GM06990 (cell line): ENCODE measurements at regions not wholly inside any gene's neighbourhood (a gene's known extent, or its start where the extent isn't known, plus 50 kb on each side); places are given as distances from the start of the nearest gene placed in this dataset.

Source experiments
- DNase-seq: peaks from one replicate; pipeline ENCODE4 v3.0.0-alpha.2; 2011; ENCODE audit not compliant: insufficient read length; ENCODE audit errors: extremely low read depth
- H3K27me3 ChIP-seq: replicated peaks from 2 replicates; pipeline ENCODE4 v1.6.0; 2011; ENCODE audit warnings: low read length; ENCODE audit not compliant: control insufficient read depth, insufficient read depth
- H3K36me3 ChIP-seq: 2 replicates; pipeline ENCODE4 v1.5.1; 2011; ENCODE audit warnings: low read length; ENCODE audit not compliant: control insufficient read depth, insufficient read depth
- H3K4me3 ChIP-seq: replicated peaks from 2 replicates; pipeline ENCODE4 v1.5.1; 2011; ENCODE audit warnings: low read depth, mild to moderate bottlenecking, control low read depth, low read length
- TF ChIP-seq, protein P1 (sequence below): IDR thresholded peaks from 2 replicates; pipeline ENCODE4 v1.5.1; 2011; ENCODE audit warnings: low read length, control low read depth, mild to moderate bottlenecking, inconsistent platforms; ENCODE audit not compliant: insufficient read depth, poor library complexity, severe bottlenecking

DNA sequence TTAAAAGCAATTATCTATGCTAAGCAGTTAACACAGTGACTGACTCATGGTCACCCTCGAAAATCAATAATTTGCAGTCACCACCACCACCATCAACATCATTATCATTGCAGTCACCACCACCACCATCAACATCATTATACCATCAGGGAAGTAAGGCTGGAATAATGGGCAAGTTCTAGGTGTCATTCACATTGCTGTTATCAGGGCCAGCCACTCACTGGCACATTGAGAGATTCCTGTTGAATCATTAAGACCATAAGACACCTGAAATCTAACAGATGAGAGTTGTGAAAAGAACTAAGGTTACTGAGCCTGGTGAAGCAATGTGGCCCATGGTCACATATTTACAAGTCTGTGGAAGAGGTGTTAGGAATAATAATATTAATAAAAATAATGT is 247.7 kb upstream of the BOD1L1 start:
- DNase-seq = no peak
- Histone ChIP-seq H3K36me3 (no peaks in the 10 kb centered on the region), H3K27me3 (no peaks in the 10 kb centered on the region), H3K4me3 (no peak overlapping the region)
- TF ChIP-seq, protein P1, sequence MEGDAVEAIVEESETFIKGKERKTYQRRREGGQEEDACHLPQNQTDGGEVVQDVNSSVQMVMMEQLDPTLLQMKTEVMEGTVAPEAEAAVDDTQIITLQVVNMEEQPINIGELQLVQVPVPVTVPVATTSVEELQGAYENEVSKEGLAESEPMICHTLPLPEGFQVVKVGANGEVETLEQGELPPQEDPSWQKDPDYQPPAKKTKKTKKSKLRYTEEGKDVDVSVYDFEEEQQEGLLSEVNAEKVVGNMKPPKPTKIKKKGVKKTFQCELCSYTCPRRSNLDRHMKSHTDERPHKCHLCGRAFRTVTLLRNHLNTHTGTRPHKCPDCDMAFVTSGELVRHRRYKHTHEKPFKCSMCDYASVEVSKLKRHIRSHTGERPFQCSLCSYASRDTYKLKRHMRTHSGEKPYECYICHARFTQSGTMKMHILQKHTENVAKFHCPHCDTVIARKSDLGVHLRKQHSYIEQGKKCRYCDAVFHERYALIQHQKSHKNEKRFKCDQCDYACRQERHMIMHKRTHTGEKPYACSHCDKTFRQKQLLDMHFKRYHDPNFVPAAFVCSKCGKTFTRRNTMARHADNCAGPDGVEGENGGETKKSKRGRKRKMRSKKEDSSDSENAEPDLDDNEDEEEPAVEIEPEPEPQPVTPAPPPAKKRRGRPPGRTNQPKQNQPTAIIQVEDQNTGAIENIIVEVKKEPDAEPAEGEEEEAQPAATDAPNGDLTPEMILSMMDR = no peak

DNA sequence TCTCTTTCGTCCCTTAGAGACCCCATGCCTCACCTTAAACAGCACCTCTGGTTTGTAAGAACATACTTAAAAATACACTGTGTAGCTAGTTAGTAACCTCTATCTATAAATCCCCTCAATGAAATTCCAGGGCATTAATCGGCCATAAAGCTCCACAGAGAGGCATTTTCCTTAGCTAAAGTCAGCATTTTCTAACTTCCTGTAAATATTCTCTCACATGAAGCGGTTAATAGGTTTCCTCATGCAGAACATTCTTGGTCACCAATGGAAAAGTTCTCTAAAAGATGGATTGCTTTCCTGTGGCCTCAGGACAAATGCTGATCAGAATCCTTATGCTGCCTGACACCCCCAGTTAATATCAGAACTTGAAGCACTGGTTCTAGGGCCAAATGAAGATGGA is 248.6 kb upstream of the BOD1L1 start:
- TF ChIP-seq, protein P1 = no peak
- H3K27me3 ChIP-seq = no peaks in the 10 kb centered on the region
- no peak overlapping the region for H3K4me3 ChIP-seq
- DNase-seq = no peak
- no peaks in the 10 kb centered on the region for H3K36me3 ChIP-seq

DNA sequence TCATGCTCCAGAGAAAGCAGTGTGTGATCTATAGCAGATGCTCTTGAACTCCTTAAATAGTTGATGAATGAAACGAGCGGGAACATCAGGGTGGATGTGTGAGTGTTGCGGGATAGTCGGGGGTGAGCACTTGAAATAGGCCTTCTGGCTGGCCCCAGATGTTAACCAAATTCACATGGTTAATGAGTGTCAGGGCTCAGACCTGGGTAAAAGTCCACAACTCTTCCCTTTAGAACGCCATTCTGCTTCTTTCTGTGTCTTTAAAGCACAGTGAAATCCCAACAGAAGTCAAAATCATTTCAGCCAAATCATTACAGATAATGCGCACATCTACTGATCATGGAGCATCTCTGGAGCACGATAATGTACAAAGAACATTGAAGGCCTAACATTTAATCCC is 249.4 kb upstream of the BOD1L1 start:
- TF ChIP-seq, protein P1 = no peak
- no peak for DNase-seq

DNA sequence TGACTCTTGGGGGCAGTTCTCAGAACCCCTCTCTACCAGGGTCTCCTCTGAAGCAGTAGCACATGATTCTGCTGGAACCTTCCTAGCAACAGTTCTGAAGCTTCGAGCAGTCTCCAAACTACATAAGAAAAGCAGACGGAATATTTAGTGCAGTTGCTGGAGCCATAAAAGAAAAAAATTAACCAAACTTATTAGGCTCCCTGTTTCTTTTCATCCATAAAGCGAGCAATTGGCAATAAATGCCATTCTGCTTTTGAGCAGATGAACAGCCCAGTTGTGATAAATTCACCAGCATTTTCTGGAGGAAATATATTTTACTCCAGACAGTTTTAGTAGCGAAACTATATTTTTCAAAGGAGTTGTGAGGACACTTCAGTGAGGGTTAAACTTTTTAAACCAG is 250.1 kb upstream of the BOD1L1 start:
- no peak overlapping the region for H3K4me3 ChIP-seq
- TF ChIP-seq, protein P1 = no peak
- no peaks in the 10 kb centered on the region for H3K27me3 ChIP-seq
- DNase-seq = no peak
- no peaks in the 10 kb centered on the region for H3K36me3 ChIP-seq

More for the DNA sequence above, 249.4 kb upstream of the BOD1L1 start:
- no peak overlapping the region for H3K4me3 ChIP-seq
- no peaks in the 10 kb centered on the region for H3K27me3 ChIP-seq
- no peaks in the 10 kb centered on the region for H3K36me3 ChIP-seq

DNA sequence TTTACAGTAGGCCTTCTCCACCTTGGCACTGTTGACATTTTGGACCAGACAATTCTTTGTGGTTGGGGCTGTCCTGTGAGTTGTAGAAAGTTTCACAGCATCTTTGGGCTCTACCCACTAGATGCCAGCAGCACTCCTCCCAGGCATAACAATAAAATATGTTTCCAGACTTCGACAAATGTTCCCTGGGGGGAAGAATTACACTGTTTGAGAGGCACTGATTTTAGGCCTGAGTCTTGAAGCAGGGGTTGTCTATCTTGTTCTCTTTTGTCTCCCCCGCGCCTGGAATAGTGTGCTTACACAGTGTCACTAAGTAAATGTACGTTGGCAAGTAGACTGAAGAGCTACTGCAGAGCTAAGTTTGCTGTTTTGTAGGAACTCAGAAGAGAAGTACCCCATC is 254.4 kb upstream of the BOD1L1 start:
- Histone ChIP-seq H3K4me3 (no peak overlapping the region), H3K27me3 (no peaks in the 10 kb centered on the region), H3K36me3 (no peaks in the 10 kb centered on the region)
- DNase-seq = no peak
- TF ChIP-seq, protein P1 = no peak

DNA sequence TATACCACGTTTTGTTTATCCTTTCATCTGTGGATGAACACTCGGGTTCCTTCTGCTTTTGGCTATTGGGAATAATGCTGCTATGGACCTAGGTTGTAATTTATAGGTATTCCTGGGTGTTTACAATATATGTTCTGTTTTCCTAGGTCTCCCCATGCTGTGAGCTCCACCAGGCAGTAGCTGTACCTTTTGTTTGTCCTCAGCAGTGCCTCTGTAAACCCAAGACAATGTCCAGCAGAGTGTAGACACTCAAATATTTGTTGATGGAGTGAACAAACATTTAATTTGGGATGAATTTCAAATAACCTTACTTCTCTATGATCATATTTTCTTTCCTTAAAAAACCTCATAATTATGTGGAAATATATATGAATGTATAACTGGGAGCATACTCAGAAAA is 259.5 kb upstream of the BOD1L1 start:
- no peak overlapping the region for H3K4me3 ChIP-seq
- TF ChIP-seq, protein P1 = no peak
- DNase-seq = no peak
- H3K27me3 ChIP-seq = no peaks in the 10 kb centered on the region
- H3K36me3 ChIP-seq = no peaks in the 10 kb centered on the region
